Stimulated activated naive CD4-positive, alpha-beta T cell treated with Interleukin-2 at 50 U/mL for 16 hours (primary cell): ENCODE measurements at regions not wholly inside any gene's neighbourhood (a gene's known extent, or its start where the extent isn't known, plus 50 kb on each side); places are given as distances from the start of the nearest gene placed in this dataset.
"Not testable (repeated sequence)": the region's sequence is repeated elsewhere in the genome, so short reads cannot be mapped to it uniquely, and the experiment has no call there.

Experiments
- DNase-seq: peaks from one replicate; lab custom pipeline; 2025; lab: John Stamatoyannopoulos, UW

GRCh38 chr1:187527346-187527745, 698.6 kb downstream of the PLA2G4A start:
- no peak for DNase-seq

- no peak for DNase-seq
Observed at GRCh38 chr1:187537936-187538335, 709.2 kb downstream of the PLA2G4A start.

GRCh38 chr1:187549540-187549939, 720.8 kb downstream of the PLA2G4A start:
- DNase-seq: no peak

GRCh38 chr1:187551061-187551460, 722.3 kb downstream of the PLA2G4A start:
- DNase-seq: no peak

GRCh38 chr1:187563191-187563590, 734.4 kb downstream of the PLA2G4A start:
- DNase-seq: no peak

GRCh38 chr1:187566354-187566753, 737.6 kb downstream of the PLA2G4A start:
- DNase-seq: no peak

- DNase-seq: no peak
Observed at GRCh38 chr1:187568067-187568466, 739.3 kb downstream of the PLA2G4A start.

- no peak for DNase-seq
Observed at GRCh38 chr1:187570166-187570565, 741.4 kb downstream of the PLA2G4A start.

GRCh38 chr1:187577610-187578009, 748.9 kb downstream of the PLA2G4A start:
- no peak for DNase-seq

GRCh38 chr1:187588917-187589316, 760.2 kb downstream of the PLA2G4A start:
- DNase-seq: no peak

- no peak for DNase-seq
Observed at GRCh38 chr1:187605736-187606135, 777.0 kb downstream of the PLA2G4A start.

- not testable (repeated sequence) for DNase-seq
Observed at GRCh38 chr1:187615853-187616735, 787.3 kb downstream of the PLA2G4A start.

GRCh38 chr1:187616830-187617229, 788.1 kb downstream of the PLA2G4A start:
- DNase-seq: not testable (repeated sequence)

- DNase-seq: no peak
Observed at GRCh38 chr1:187617776-187618175, 789.0 kb downstream of the PLA2G4A start.

- no peak for DNase-seq
Observed at GRCh38 chr1:187619175-187619574, 790.4 kb downstream of the PLA2G4A start.

- no peak for DNase-seq
Observed at GRCh38 chr1:187621951-187622350, 793.2 kb downstream of the PLA2G4A start.

- DNase-seq: no peak
Observed at GRCh38 chr1:187622545-187622944, 793.8 kb downstream of the PLA2G4A start.

- no peak for DNase-seq
Observed at GRCh38 chr1:187624812-187625545, 796.2 kb downstream of the PLA2G4A start.

- no peak for DNase-seq
Observed at GRCh38 chr1:187626056-187626455, 797.3 kb downstream of the PLA2G4A start.

- DNase-seq: no peak
Observed at GRCh38 chr1:187627516-187627915, 798.8 kb downstream of the PLA2G4A start.

GRCh38 chr1:187629075-187629474, 800.3 kb downstream of the PLA2G4A start:
- no peak for DNase-seq

- no peak for DNase-seq
Observed at GRCh38 chr1:187630653-187631380, 802.1 kb downstream of the PLA2G4A start.

GRCh38 chr1:187631381-187631675, 802.6 kb downstream of the PLA2G4A start:
- no peak for DNase-seq
